PC-3 (cell line): ENCODE measurements at regions not wholly inside any gene's neighbourhood (a gene's known extent, or its start where the extent isn't known, plus 50 kb on each side); places are given as distances from the start of the nearest gene placed in this dataset.

Experiments
- EZH2 ChIP-seq: fragments of 300-600 bp; sonication (generic); IDR thresholded peaks from one replicate; pipeline ENCODE4 v1.6.1; 2017; ENCODE audit warnings: antibody characterized with exemption, mild to moderate bottlenecking, low read length; ENCODE audit not compliant: unreplicated experiment
- EZH2phosphoT487 ChIP-seq: fragments of 300-600 bp; sonication (generic); IDR thresholded peaks from 2 replicates; pipeline ENCODE4 v1.6.1; 2018; ENCODE audit warnings: mild to moderate bottlenecking, antibody characterized with exemption, low read length, borderline replicate concordance
- TF ChIP-seq, protein P1 (sequence below): fragments of 300-600 bp; sonication (generic); conservative IDR thresholded peaks from 2 replicates; pipeline ENCODE4 v1.5.1; 2017; ENCODE audit warnings: antibody characterized with exemption, low read depth, mild to moderate bottlenecking, low read length

DNA sequence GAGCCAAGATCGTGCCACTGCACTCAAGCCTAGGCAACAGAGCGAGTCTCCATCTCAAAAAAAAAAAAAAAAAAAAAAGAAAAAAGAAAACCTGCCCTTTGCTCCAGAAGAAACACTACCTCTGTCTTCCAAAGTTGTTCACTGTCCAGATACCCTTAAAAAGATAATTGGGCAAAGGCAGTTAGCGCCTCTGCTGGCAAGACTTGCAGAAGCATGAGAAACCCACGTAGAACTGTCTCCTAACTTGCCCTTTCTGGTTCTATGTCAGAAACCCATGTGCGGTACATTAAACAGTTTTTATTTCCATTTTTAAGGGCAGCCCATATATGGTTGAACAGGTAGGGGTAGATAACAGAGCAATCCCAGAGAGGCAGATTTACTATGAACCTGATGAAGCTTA lies 1026.4 kb downstream of the ROBO2 start:
- TF ChIP-seq, protein P1, sequence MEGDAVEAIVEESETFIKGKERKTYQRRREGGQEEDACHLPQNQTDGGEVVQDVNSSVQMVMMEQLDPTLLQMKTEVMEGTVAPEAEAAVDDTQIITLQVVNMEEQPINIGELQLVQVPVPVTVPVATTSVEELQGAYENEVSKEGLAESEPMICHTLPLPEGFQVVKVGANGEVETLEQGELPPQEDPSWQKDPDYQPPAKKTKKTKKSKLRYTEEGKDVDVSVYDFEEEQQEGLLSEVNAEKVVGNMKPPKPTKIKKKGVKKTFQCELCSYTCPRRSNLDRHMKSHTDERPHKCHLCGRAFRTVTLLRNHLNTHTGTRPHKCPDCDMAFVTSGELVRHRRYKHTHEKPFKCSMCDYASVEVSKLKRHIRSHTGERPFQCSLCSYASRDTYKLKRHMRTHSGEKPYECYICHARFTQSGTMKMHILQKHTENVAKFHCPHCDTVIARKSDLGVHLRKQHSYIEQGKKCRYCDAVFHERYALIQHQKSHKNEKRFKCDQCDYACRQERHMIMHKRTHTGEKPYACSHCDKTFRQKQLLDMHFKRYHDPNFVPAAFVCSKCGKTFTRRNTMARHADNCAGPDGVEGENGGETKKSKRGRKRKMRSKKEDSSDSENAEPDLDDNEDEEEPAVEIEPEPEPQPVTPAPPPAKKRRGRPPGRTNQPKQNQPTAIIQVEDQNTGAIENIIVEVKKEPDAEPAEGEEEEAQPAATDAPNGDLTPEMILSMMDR: 0 out of 2 replicates have a peak, but pooled peaks have one; percentile 15
- TF ChIP-seq EZH2 (no peak), EZH2phosphoT487 (no peak)
